K562 (cell line): ENCODE measurements at regions not wholly inside any gene's neighbourhood (a gene's known extent, or its start where the extent isn't known, plus 50 kb on each side); places are given as distances from the start of the nearest gene placed in this dataset.

Experiments
- IRF2 ChIP-seq: sonication (generic); formaldehyde crosslinking; IDR thresholded peaks from 2 replicates; pipeline ENCODE4 v1.8.1; 2022; ENCODE audit warnings: mild to moderate bottlenecking, missing genetic modification reagents
- NCOA1 ChIP-seq: fragments of 450-650 bp; IDR thresholded peaks from 2 replicates; pipeline ENCODE4 v1.6.1; 2016; ENCODE audit warnings: low read depth
- NCOA2 ChIP-seq, 2 experiments: fragments of 450-650 bp; IDR thresholded peaks; 2 replicates each; pipeline ENCODE4 v1.6.1; 2018; ENCODE audit warnings: mild to moderate bottlenecking in 2 of 2, moderate library complexity in 1 of 2; ENCODE audit not compliant: partially characterized antibody in 2 of 2
- ZNF449 ChIP-seq: fragments of 250-450 bp; sonication (Bioruptor Pico); IDR thresholded peaks from 2 replicates; pipeline ENCODE4 v1.8.0; 2022; ENCODE audit warnings: moderate library complexity, mild to moderate bottlenecking, inconsistent platforms

GRCh38 chr3:148464246-148464645, 233.5 kb upstream of the AGTR1 start:
- no peak for TF ChIP-seq IRF2 (CRISPR knock-in tag)
- no peak for TF ChIP-seq NCOA2 (IDR thresholded peaks at IDR 0.05; ENCODE audit: partially characterized antibody in 2 of 2)
- TF ChIP-seq NCOA1, result no peak
- no peak for TF ChIP-seq ZNF449 (CRISPR knock-in tag)
